Osteoblast (primary cell): ENCODE measurements at regions not wholly inside any gene's neighbourhood (a gene's known extent, or its start where the extent isn't known, plus 50 kb on each side); places are given as distances from the start of the nearest gene placed in this dataset.

Experiments
- DNase-seq: peaks from one replicate; pipeline ENCODE4 v3.0.0; 2011; ENCODE audit warnings: low spot score, mixed read lengths; ENCODE audit not compliant: insufficient read length; ENCODE audit errors: missing footprints
- H2AFZ ChIP-seq: 2 replicates; pipeline ENCODE4 v1.6.0; 2011; ENCODE audit warnings: mild to moderate bottlenecking, low read length
- H3K27ac ChIP-seq: 2 replicates; pipeline ENCODE4 v1.5.1; 2011; ENCODE audit warnings: mild to moderate bottlenecking, low read depth, low read length, moderate library complexity
- H3K27me3 ChIP-seq: 2 replicates; pipeline ENCODE4 v1.6.0; 2012; ENCODE audit warnings: mild to moderate bottlenecking, control low read depth, inconsistent platforms, low read length, moderate library complexity; ENCODE audit not compliant: insufficient read depth
- H3K36me3 ChIP-seq: 2 replicates; pipeline ENCODE4 v1.5.1; 2011; ENCODE audit warnings: mild to moderate bottlenecking, low read length, control low read depth, moderate library complexity; ENCODE audit not compliant: insufficient read depth
- H3K4me1 ChIP-seq: 2 replicates; pipeline ENCODE4 v1.5.1; 2011; ENCODE audit warnings: mild to moderate bottlenecking, low read length, control low read depth, moderate library complexity; ENCODE audit not compliant: insufficient read depth
- H3K4me2 ChIP-seq: 2 replicates; pipeline ENCODE4 v1.6.0; 2011; ENCODE audit warnings: mild to moderate bottlenecking, low read length; ENCODE audit not compliant: insufficient read depth
- H3K4me3 ChIP-seq: fragments of 200-600 bp; sonication (generic); 3 replicates; pipeline ENCODE4 v1.5.1; 2012; ENCODE audit warnings: mild to moderate bottlenecking, low read length, inconsistent platforms; ENCODE audit not compliant: insufficient read depth
- H3K79me2 ChIP-seq: 2 replicates; pipeline ENCODE4 v1.6.0; 2012; ENCODE audit warnings: mild to moderate bottlenecking, low read length, control low read depth, inconsistent platforms; ENCODE audit not compliant: insufficient read depth
- H3K9me3 ChIP-seq: 2 replicates; pipeline ENCODE4 v1.5.1; 2011; ENCODE audit warnings: low read depth, low read length, control low read depth
- H4K20me1 ChIP-seq: 2 replicates; pipeline ENCODE4 v1.6.0; 2012; ENCODE audit warnings: mild to moderate bottlenecking, low read length, control low read depth; ENCODE audit not compliant: insufficient read depth
- TF ChIP-seq, protein P1 (sequence below): IDR thresholded peaks from 2 replicates; pipeline ENCODE4 v1.5.1; 2011; ENCODE audit warnings: mild to moderate bottlenecking, low read depth, low read length, moderate library complexity; ENCODE audit errors: extremely low read depth

DNA sequence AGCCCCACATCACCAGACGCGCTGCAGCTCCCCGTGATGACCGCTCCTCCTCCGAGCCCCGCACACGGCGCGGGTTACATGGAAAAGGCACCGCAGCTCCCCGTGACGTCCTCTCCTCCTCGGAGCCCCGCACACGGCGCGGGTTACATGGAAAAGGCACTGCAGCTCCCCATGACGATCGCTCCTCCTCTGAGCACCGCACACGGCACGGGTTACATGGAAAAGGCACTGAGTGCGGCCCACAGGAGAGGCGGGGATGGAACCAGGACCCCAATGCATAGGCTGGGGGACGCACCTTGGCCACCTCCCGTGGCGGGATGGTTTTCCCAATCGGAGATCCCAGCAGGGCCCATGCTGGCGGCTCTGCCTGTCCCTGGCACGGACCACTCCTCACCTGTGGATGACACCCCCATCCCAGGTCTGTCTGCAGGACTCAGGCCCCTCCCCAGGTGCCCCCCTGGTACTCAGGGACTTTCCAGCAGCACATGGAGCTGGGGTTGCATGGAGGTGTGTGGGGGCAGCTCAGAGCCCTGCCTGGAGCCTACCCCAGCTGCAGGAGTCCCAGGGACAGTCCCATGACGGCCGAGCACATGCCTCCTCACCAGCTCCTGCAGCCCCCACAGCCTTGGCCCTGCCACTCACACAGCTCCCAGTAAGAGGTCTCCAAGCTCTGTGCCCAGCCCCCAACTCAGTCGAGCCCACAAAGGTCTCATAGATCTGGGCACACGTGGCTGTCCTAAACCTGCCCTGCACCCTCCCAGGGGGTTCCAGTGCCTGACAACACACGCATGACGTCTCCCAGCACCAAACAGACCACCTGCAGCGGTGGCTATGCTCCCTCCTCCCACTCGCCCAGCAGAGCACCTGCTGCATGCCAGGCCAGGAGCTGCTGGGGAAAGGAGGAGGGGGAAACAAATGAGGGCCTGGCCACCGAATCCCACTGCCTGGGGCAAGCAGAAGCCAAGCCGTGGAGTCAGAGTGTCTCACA lies 166.6 kb downstream of the BRD1 start:
- no peak overlapping the region for H3K27ac ChIP-seq
- H3K36me3 ChIP-seq: no peaks in the 10 kb centered on the region
- H3K9me3 ChIP-seq: no peaks in the 10 kb centered on the region
- no peaks in the 10 kb centered on the region for H4K20me1 ChIP-seq
- no peaks in the 10 kb centered on the region for H3K4me1 ChIP-seq
- peak; percentile 80 for DNase-seq
- H3K4me2 ChIP-seq: no peak overlapping the region
- TF ChIP-seq, protein P1, sequence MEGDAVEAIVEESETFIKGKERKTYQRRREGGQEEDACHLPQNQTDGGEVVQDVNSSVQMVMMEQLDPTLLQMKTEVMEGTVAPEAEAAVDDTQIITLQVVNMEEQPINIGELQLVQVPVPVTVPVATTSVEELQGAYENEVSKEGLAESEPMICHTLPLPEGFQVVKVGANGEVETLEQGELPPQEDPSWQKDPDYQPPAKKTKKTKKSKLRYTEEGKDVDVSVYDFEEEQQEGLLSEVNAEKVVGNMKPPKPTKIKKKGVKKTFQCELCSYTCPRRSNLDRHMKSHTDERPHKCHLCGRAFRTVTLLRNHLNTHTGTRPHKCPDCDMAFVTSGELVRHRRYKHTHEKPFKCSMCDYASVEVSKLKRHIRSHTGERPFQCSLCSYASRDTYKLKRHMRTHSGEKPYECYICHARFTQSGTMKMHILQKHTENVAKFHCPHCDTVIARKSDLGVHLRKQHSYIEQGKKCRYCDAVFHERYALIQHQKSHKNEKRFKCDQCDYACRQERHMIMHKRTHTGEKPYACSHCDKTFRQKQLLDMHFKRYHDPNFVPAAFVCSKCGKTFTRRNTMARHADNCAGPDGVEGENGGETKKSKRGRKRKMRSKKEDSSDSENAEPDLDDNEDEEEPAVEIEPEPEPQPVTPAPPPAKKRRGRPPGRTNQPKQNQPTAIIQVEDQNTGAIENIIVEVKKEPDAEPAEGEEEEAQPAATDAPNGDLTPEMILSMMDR: no peak
- no peak overlapping the region for H3K4me3 ChIP-seq
- H2AFZ ChIP-seq: no peak overlapping the region
- no peaks in the 10 kb centered on the region for H3K27me3 ChIP-seq
- H3K79me2 ChIP-seq: no peaks in the 10 kb centered on the region

DNA sequence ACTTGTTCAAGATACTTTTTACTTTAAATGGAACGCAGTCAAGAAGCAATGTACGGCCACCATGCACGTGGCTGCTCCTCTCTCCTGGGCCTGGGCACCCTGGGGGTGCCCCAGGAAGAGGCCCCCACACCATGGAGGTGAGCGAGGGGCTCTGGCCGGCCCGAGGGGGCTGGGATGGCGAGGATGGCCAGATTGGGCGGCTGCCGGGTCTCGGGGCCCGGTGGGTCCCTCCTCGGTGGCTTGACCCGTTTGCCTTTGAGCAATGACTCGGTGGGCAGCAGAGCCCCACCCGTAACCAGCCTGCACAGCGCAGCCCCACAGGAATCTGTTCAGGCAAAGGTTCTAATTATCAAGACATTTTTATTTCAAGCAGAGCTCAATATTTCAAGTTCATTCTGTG lies 167.4 kb downstream of the BRD1 start:
- Histone ChIP-seq H2AFZ (no peak overlapping the region), H3K4me2 (no peak overlapping the region), H3K36me3 (no peaks in the 10 kb centered on the region), H3K9me3 (no peaks in the 10 kb centered on the region), H3K27me3 (no peaks in the 10 kb centered on the region), H3K4me3 (no peak overlapping the region), H3K27ac (no peak overlapping the region), H3K79me2 (no peaks in the 10 kb centered on the region), H4K20me1 (no peaks in the 10 kb centered on the region), H3K4me1 (no peaks in the 10 kb centered on the region)
- peak; percentile 41 for DNase-seq
- TF ChIP-seq, protein P1: no peak

DNA sequence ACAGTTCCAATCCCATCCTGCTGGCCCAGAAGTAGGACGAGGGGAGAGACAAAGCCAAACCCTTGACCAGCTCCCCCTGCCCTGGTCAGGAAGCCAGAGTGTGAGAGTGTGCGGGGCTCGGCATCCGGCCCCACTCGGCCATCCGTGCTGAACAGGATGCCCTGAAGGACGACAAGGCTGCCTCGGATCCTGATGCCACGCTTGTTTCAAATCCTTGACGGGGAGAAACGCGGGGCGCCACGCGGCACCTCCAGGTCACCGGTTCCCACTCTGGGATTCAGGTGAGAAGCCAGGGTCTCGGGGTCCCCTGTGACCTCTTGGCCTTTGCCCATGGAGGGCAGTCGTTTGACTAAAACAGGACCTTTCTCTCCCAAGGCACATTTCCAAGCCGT lies 167.8 kb downstream of the BRD1 start:
- peak; percentile 56 for DNase-seq
- H3K9me3 ChIP-seq: no peaks in the 10 kb centered on the region
- no peaks in the 10 kb centered on the region for H3K27me3 ChIP-seq
- no peaks in the 10 kb centered on the region for H4K20me1 ChIP-seq
- no peaks in the 10 kb centered on the region for H3K36me3 ChIP-seq
- no peak overlapping the region for H3K4me3 ChIP-seq
- H3K27ac ChIP-seq: no peak overlapping the region
- no peak overlapping the region for H2AFZ ChIP-seq
- H3K79me2 ChIP-seq: no peaks in the 10 kb centered on the region
- H3K4me2 ChIP-seq: no peak overlapping the region
- no peaks in the 10 kb centered on the region for H3K4me1 ChIP-seq
- TF ChIP-seq, protein P1: no peak

DNA sequence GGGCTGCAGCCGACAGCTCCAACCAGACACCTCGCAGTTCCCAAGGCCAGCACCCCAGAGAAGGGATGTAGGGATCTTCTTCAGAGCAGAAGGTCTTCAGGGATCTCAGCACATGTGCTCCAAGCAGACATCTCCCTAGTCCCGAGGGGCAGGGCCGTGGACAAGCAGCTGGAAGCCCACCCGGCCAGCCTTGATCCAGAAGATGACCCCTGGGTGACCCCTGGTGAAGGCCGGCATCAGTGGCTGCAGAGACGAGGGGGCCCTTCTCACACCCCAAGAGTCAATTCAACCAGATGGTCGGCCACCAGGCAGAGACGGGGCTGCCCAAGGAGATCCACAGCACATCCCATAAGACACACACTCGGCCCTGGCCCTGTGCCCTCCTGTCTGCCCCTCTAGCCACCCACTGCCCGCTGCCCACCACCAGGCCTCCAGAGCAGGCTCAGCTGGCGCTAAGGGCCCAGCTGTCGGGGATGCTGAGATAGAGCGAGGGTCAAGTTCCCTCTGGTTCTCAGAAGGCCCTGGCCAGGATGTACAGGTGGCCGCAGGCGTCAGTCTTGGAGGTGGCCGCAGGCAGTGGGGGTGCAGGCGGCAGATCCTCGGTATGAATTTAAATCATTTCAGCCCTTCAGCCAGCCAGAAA lies 168.3 kb downstream of the BRD1 start:
- Histone ChIP-seq H3K4me2 (no peak overlapping the region), H3K36me3 (no peaks in the 10 kb centered on the region), H3K4me3 (no peak overlapping the region), H3K27me3 (no peaks in the 10 kb centered on the region), H4K20me1 (no peaks in the 10 kb centered on the region), H2AFZ (no peak overlapping the region), H3K79me2 (no peaks in the 10 kb centered on the region), H3K9me3 (no peaks in the 10 kb centered on the region), H3K27ac (no peak overlapping the region), H3K4me1 (no peaks in the 10 kb centered on the region)
- TF ChIP-seq, protein P1: no peak
- DNase-seq: peak; percentile 62
